ENCODE measurements at regions not wholly inside any gene's neighbourhood (a gene's known extent, or its start where the extent isn't known, plus 50 kb on each side); places are given as distances from the start of the nearest gene placed in this dataset.

DNA sequence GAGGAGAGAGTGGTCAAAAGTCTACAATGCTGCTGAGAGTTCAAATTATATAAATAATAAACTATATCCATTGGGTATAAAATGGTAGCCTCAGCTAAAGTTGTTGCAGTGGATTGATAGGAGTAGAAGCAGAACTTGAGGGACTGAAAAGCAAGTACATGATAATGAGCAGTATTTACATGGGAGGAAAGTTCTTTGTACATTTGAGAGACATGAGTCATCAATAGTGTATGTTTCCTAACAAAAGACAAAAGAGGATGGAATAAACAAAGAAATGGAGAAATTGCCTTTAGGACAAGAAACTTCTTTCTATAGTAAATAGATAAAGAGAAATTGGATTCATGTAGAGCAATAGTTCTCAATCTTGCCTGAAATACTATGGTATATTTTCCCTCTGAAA, 110.0 kb upstream of the PLSCR5 start:
- TF ChIP-seq POLR2A (IDR thresholded peaks at IDR 0.05) = no peak
- TF ChIP-seq, protein P1, sequence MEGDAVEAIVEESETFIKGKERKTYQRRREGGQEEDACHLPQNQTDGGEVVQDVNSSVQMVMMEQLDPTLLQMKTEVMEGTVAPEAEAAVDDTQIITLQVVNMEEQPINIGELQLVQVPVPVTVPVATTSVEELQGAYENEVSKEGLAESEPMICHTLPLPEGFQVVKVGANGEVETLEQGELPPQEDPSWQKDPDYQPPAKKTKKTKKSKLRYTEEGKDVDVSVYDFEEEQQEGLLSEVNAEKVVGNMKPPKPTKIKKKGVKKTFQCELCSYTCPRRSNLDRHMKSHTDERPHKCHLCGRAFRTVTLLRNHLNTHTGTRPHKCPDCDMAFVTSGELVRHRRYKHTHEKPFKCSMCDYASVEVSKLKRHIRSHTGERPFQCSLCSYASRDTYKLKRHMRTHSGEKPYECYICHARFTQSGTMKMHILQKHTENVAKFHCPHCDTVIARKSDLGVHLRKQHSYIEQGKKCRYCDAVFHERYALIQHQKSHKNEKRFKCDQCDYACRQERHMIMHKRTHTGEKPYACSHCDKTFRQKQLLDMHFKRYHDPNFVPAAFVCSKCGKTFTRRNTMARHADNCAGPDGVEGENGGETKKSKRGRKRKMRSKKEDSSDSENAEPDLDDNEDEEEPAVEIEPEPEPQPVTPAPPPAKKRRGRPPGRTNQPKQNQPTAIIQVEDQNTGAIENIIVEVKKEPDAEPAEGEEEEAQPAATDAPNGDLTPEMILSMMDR (IDR thresholded peaks at IDR 0.05) = no peak
- TF ChIP-seq EP300 (IDR thresholded peaks at IDR 0.05) = no peak
- no peak for TF ChIP-seq POLR2AphosphoS5 (IDR thresholded peaks at IDR 0.05)

All from suprapubic skin (tissue), 4 donors.